Neural progenitor cell (in vitro differentiated cells): ENCODE measurements at regions not wholly inside any gene's neighbourhood (a gene's known extent, or its start where the extent isn't known, plus 50 kb on each side); places are given as distances from the start of the nearest gene placed in this dataset.

ENCODE experiments used
- DNase-seq: peaks from one replicate; pipeline ENCODE4 v3.0.0-alpha.2; 2016; ENCODE audit warnings: low spot score
- H2AFZ ChIP-seq: fragments of 200-600 bp; sonication (generic); replicated peaks from 2 replicates; pipeline ENCODE4 v1.6.1; 2016; ENCODE audit warnings: antibody characterized with exemption
- H3F3A ChIP-seq: fragments of 200-600 bp; sonication (generic); 2 replicates; pipeline ENCODE4 v1.6.1; 2016; ENCODE audit warnings: antibody characterized with exemption, low read depth
- H3K27ac ChIP-seq: fragments of 200-600 bp; sonication (generic); 2 replicates; pipeline ENCODE4 v1.5.1; 2016; ENCODE audit warnings: mild to moderate bottlenecking
- H3K27me3 ChIP-seq: fragments of 200-600 bp; sonication (generic); 2 replicates; pipeline ENCODE4 v1.6.1; 2016; ENCODE audit warnings: mild to moderate bottlenecking, moderate library complexity
- H3K36me3 ChIP-seq: fragments of 200-600 bp; sonication (generic); 2 replicates; pipeline ENCODE4 v1.5.1; 2016
- H3K4me1 ChIP-seq: fragments of 200-600 bp; sonication (generic); 2 replicates; pipeline ENCODE4 v1.6.1; 2016; ENCODE audit warnings: mixed run types
- H3K4me2 ChIP-seq: fragments of 200-600 bp; sonication (generic); 2 replicates; pipeline ENCODE4 v1.6.1; 2016
- H3K4me3 ChIP-seq: fragments of 200-600 bp; sonication (generic); 2 replicates; pipeline ENCODE4 v1.5.1; 2016
- H3K79me2 ChIP-seq: fragments of 200-600 bp; sonication (generic); 2 replicates; pipeline ENCODE4 v1.6.1; 2016; ENCODE audit warnings: low read depth
- H3K9ac ChIP-seq: fragments of 200-600 bp; sonication (generic); 2 replicates; pipeline ENCODE4 v1.6.1; 2016
- H3K9me3 ChIP-seq: fragments of 200-600 bp; sonication (generic); 2 replicates; pipeline ENCODE4 v1.5.1; 2016; ENCODE audit warnings: low read depth
- H4K20me1 ChIP-seq: fragments of 200-600 bp; sonication (generic); 2 replicates; pipeline ENCODE4 v1.6.1; 2016; ENCODE audit warnings: low read depth
- H3K27ac Mint-ChIP-seq: 3 replicates; pipeline ENCODE4 v1.8.0; 2021; ENCODE audit warnings: mixed read lengths
- H3K27me3 Mint-ChIP-seq: 2 replicates; pipeline ENCODE4 v1.8.0; 2022; ENCODE audit warnings: low read depth, mild to moderate bottlenecking, inconsistent platforms, moderate library complexity, mixed read lengths; ENCODE audit not compliant: insufficient read depth
- H3K36me3 Mint-ChIP-seq: 3 replicates; pipeline ENCODE4 v1.8.0; 2021; ENCODE audit warnings: mixed read lengths
- H3K4me1 Mint-ChIP-seq: 3 replicates; pipeline ENCODE4 v1.8.0; 2021; ENCODE audit warnings: mixed read lengths
- H3K4me3 Mint-ChIP-seq: 3 replicates; pipeline ENCODE4 v1.8.0; 2021; ENCODE audit warnings: mild to moderate bottlenecking, moderate library complexity, mixed read lengths
- H3K9me3 Mint-ChIP-seq: 3 replicates; pipeline ENCODE4 v1.8.0; 2020; ENCODE audit warnings: mixed read lengths
- CTCF ChIP-seq: fragments of 200-600 bp; sonication (generic); IDR thresholded peaks from 2 replicates; pipeline ENCODE4 v1.5.1; 2017; ENCODE audit warnings: antibody characterized with exemption, mild to moderate bottlenecking
- EZH2 ChIP-seq: fragments of 200-600 bp; sonication (generic); IDR thresholded peaks from 2 replicates; pipeline ENCODE4 v1.6.1; 2017; ENCODE audit warnings: antibody characterized with exemption, mild to moderate bottlenecking, moderate library complexity
- EZH2phosphoT487 ChIP-seq: fragments of 200-600 bp; sonication (generic); IDR thresholded peaks from 2 replicates; pipeline ENCODE4 v1.6.1; 2017; ENCODE audit warnings: antibody characterized with exemption

- H3K27ac Mint-ChIP-seq = no peak overlapping the region
- no peak for DNase-seq
- Histone ChIP-seq H3K27me3 (no peaks in the 10 kb centered on the region), H3K9me3 (no peaks in the 10 kb centered on the region), H4K20me1 (no peaks in the 10 kb centered on the region), H2AFZ (no peak overlapping the region), H3K36me3 (no peaks in the 10 kb centered on the region), H3K79me2 (no peaks in the 10 kb centered on the region), H3K4me1 (no peaks in the 10 kb centered on the region), H3K27ac (no peak overlapping the region), H3F3A (no peaks in the 10 kb centered on the region), H3K4me3 (no peak overlapping the region), H3K9ac (no peak overlapping the region), H3K4me2 (no peak overlapping the region)
- peaks cover 1% of the 10 kb centered on the region for H3K9me3 Mint-ChIP-seq
- TF ChIP-seq EZH2 = no peak
- TF ChIP-seq EZH2phosphoT487 = no peak
- TF ChIP-seq CTCF = no peak
- H3K27me3 Mint-ChIP-seq = no peaks in the 10 kb centered on the region
- peaks cover 10% of the 10 kb centered on the region for H3K4me1 Mint-ChIP-seq
- no peak overlapping the region for H3K4me3 Mint-ChIP-seq
- no peaks in the 10 kb centered on the region for H3K36me3 Mint-ChIP-seq
Observed at GRCh38 chr17:33862772-33863602, 392.1 kb upstream of the CCL2 start.

GRCh38 chr17:33864758-33865229 is 390.3 kb upstream of the CCL2 start:
- Mint-ChIP-seq H3K4me3 (no peak overlapping the region), H3K27ac (no peak overlapping the region), H3K9me3 (peaks cover 3% of the 10 kb centered on the region), H3K4me1 (peaks cover 6% of the 10 kb centered on the region), H3K27me3 (no peaks in the 10 kb centered on the region), H3K36me3 (no peaks in the 10 kb centered on the region)
- H4K20me1 ChIP-seq = no peaks in the 10 kb centered on the region
- no peak overlapping the region for H3K4me2 ChIP-seq
- no peak overlapping the region for H3K9ac ChIP-seq
- no peaks in the 10 kb centered on the region for H3K4me1 ChIP-seq
- H3K79me2 ChIP-seq = no peaks in the 10 kb centered on the region
- no peak for TF ChIP-seq EZH2phosphoT487
- TF ChIP-seq EZH2 = no peak
- no peak for TF ChIP-seq CTCF
- no peak overlapping the region for H3K27ac ChIP-seq
- no peaks in the 10 kb centered on the region for H3K36me3 ChIP-seq
- no peak overlapping the region for H3K4me3 ChIP-seq
- H3K9me3 ChIP-seq = no peaks in the 10 kb centered on the region
- H3F3A ChIP-seq = no peaks in the 10 kb centered on the region
- no peak overlapping the region for H2AFZ ChIP-seq
- no peaks in the 10 kb centered on the region for H3K27me3 ChIP-seq
- no peak for DNase-seq

- H3K4me2 ChIP-seq = no peak overlapping the region
- H3K27ac Mint-ChIP-seq = no peak overlapping the region
- H3K27me3 ChIP-seq = no peaks in the 10 kb centered on the region
- no peaks in the 10 kb centered on the region for H3F3A ChIP-seq
- no peaks in the 10 kb centered on the region for H3K4me1 ChIP-seq
- no peak overlapping the region for H2AFZ ChIP-seq
- no peak overlapping the region for H3K4me3 ChIP-seq
- H3K9me3 ChIP-seq = no peaks in the 10 kb centered on the region
- H3K27ac ChIP-seq = no peak overlapping the region
- no peaks in the 10 kb centered on the region for H3K36me3 ChIP-seq
- H3K36me3 Mint-ChIP-seq = no peaks in the 10 kb centered on the region
- peaks cover 6% of the 10 kb centered on the region for H3K4me1 Mint-ChIP-seq
- peaks cover 3% of the 10 kb centered on the region for H3K9me3 Mint-ChIP-seq
- H3K4me3 Mint-ChIP-seq = no peak overlapping the region
- TF ChIP-seq CTCF = no peak
- no peak for TF ChIP-seq EZH2phosphoT487
- TF ChIP-seq EZH2 = no peak
- no peaks in the 10 kb centered on the region for H4K20me1 ChIP-seq
- DNase-seq = no peak
- H3K9ac ChIP-seq = no peak overlapping the region
- no peaks in the 10 kb centered on the region for H3K79me2 ChIP-seq
- peaks cover 3% of the 10 kb centered on the region for H3K27me3 Mint-ChIP-seq
Observed at GRCh38 chr17:33868899-33869298, 386.2 kb upstream of the CCL2 start.
